PC-3 (cell line): ENCODE measurements at regions not wholly inside any gene's neighbourhood (a gene's known extent, or its start where the extent isn't known, plus 50 kb on each side); places are given as distances from the start of the nearest gene placed in this dataset.

ENCODE experiments used
- CTCF ChIP-seq: fragments of 300-600 bp; sonication (generic); conservative IDR thresholded peaks from 2 replicates; pipeline ENCODE4 v1.5.1; 2017; ENCODE audit warnings: antibody characterized with exemption, low read depth, mild to moderate bottlenecking, low read length
- EZH2 ChIP-seq: fragments of 300-600 bp; sonication (generic); IDR thresholded peaks from one replicate; pipeline ENCODE4 v1.6.1; 2017; ENCODE audit warnings: antibody characterized with exemption, mild to moderate bottlenecking, low read length; ENCODE audit not compliant: unreplicated experiment
- EZH2phosphoT487 ChIP-seq: fragments of 300-600 bp; sonication (generic); IDR thresholded peaks from 2 replicates; pipeline ENCODE4 v1.6.1; 2018; ENCODE audit warnings: mild to moderate bottlenecking, antibody characterized with exemption, low read length, borderline replicate concordance

GRCh38 chr6:80767808-80768207, 661.3 kb downstream of the BCKDHB start:
- no peak for TF ChIP-seq CTCF
- TF ChIP-seq EZH2, result no peak
- TF ChIP-seq EZH2phosphoT487, result no peak
